Right kidney (tissue), 1 donor: ENCODE measurements at regions not wholly inside any gene's neighbourhood (a gene's known extent, or its start where the extent isn't known, plus 50 kb on each side); places are given as distances from the start of the nearest gene placed in this dataset.
"Not testable (repeated sequence)": the region's sequence is repeated elsewhere in the genome, so short reads cannot be mapped to it uniquely, and the experiment has no call there.

Source experiments
- DNase-seq: peaks from one replicate; pipeline ENCODE4 v3.0.0-alpha.2; 2016

- DNase-seq: no peak
Measured at GRCh38 chr16:79892278-79892677, 291.7 kb upstream of the MAF start.

DNA sequence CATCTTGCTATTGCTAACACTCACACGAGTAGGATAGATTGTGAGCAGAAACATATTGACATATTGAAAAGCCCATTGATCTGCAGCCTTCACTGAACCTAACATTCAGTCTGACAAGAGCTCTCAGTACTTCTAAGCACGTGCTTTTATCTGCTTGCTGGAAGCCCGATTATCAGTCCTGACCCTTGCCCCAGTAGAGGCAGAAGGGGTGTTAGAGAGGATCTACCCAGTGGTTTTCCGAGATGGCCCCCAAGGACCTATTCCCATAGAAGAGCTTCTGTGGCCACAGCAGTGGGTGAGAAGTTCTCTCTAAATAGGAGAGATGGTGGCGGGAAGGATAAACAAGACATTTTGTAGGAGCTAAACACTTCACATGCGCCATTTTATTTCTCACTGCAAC, 290.9 kb upstream of the MAF start:
- no peak for DNase-seq

- no peak for DNase-seq
Measured at GRCh38 chr16:79887541-79888540, 287.3 kb upstream of the MAF start.

DNA sequence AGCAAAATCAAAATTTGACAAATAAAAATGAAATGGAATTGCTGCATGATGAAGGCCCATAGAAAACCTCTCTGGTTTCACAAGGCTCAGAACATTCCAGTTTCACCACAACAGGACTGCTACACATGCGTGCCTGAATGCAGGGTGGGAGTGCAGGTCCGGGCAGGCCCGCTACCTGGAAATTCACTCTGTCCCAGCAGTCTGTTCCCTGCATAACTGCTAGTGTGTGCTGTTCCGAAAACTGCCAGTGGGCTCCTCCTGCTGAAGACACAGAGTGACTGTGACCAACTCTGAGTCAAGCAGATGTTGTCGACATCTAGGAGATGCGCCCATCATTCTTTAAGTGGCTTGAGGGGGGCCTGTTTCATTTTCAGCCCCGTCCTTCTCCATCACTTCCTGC, 284.8 kb upstream of the MAF start:
- no peak for DNase-seq

GRCh38 chr16:79883494-79883893, 283.0 kb upstream of the MAF start:
- DNase-seq: no peak

GRCh38 chr16:79882340-79883005, 281.9 kb upstream of the MAF start:
- DNase-seq: no peak

- DNase-seq: not testable (repeated sequence)
Measured at GRCh38 chr16:79881107-79881506, 280.6 kb upstream of the MAF start.

DNA sequence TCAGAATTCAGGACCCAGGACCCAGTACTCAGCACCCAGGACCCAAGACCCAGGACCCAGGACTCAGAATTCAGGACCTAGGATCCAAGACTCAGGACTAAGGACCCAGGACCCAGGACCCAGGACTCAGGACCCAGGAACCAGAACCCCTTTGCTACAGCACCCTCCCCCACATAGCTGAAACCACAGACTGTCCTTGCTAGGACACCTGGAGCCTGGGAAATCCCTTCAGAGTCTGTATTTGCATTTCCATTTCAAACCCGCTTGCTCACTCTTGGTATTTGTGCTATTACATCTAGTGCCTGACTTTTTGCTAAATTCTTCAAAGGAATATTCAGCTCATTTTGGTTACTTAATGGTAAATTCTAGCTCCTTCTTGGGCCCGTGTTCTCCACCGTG, 275.8 kb upstream of the MAF start:
- DNase-seq: no peak

DNA sequence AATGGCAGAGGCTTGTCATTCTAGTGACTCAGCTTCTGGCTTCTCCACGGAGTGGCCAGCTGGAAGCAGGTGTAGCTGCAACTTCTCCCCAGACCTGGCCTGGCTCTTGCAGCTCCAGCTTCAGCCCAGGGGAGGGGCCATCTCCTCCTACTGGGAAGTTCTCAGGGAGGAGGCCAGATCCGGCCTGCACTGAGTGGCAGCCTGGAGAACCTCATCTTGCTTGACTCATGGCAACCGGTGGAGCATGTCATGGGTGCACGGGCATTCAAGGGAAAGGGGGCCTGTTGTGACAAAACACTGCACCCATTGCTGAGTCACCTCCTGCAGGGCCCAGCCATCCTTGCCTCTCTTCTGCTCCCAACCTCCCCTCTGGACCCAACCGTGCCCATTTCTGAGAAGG, 273.9 kb upstream of the MAF start:
- no peak for DNase-seq

DNA sequence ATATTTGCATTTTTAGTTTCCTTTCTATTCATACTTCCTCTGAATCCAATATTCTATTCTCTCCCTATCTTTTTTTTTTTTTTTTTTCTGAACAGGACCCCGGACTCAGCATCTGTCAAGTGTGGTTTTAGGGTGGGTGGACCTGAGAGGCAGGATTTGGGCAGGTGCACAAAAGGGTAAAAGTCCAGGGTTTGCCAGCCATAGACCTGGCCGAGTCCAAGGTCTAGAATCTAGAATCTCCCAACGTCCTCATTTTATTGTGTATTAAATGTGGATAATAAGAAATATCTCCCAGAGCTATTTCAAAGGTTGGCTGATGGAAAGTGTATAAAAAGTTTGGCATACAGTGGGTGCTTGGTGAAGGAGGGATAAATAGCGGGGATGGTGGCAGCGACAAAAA, 273.3 kb upstream of the MAF start:
- DNase-seq: no peak

DNA sequence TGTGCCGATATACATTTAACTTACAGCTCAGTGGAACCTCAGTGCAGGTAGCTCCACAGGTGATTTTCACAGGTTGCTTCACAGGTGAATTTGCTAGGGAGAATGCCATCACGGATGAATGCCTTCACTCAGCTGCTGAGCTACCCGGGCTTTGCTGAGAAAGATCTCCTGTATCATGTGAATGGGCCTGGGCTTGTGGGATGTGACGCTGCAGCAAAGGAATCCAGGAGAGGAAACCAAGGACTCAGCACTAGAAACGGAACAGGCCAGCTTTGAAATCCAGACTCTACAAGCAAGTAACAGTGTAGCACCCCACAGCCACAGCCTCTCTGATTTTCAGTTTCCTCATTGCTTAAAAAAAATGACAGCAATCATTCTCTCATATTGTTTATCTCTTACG, 271.4 kb upstream of the MAF start:
- DNase-seq: no peak

DNA sequence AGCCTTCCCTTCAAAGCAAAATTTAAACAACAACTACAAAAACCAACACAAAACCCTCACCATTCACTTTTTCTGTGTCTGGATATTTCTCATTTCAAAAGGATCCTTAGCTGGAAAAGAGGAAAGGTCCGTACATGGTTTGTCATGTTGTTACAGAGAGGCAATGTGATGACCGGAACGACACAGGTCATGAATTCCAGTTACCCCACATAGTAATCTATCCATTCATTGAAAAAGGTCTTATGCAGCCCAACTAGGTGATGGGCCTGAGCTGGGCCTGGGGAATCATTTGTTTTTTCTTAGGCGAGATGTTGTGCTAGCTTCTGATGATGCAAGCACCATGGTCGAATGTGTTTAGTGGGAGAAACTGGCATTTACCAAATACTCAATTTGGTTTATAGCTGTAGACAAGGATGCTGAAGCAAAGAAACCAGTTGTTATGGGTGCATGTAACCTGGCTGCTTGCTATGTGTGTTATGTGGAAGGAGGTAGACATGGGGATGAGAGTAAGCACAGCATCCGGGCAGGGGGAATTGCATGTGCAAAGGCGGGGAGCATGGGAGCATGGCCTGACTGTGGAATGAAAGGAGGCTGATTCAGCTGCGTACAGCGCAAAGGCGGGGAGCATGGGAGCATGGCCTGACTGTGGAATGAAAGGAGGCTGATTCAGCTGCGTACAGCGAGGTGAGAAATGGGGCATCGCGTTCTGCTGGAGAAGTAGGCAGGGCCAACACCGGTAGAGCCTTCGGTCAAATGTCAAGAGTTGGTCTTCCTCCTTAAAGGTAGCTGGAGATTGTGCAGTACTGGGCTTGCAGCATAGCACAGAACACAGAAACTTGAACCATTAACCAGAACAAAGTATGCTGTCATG, 269.7 kb upstream of the MAF start:
- DNase-seq: no peak

GRCh38 chr16:79869304-79870015, 268.9 kb upstream of the MAF start:
- DNase-seq: no peak

GRCh38 chr16:79868841-79869240, 268.3 kb upstream of the MAF start:
- DNase-seq: no peak

- no peak for DNase-seq
Measured at GRCh38 chr16:79867425-79867997, 267.0 kb upstream of the MAF start.

- no peak for DNase-seq
Measured at GRCh38 chr16:79865918-79866317, 265.4 kb upstream of the MAF start.

- DNase-seq: no peak
Measured at GRCh38 chr16:79864781-79865391, 264.3 kb upstream of the MAF start.

DNA sequence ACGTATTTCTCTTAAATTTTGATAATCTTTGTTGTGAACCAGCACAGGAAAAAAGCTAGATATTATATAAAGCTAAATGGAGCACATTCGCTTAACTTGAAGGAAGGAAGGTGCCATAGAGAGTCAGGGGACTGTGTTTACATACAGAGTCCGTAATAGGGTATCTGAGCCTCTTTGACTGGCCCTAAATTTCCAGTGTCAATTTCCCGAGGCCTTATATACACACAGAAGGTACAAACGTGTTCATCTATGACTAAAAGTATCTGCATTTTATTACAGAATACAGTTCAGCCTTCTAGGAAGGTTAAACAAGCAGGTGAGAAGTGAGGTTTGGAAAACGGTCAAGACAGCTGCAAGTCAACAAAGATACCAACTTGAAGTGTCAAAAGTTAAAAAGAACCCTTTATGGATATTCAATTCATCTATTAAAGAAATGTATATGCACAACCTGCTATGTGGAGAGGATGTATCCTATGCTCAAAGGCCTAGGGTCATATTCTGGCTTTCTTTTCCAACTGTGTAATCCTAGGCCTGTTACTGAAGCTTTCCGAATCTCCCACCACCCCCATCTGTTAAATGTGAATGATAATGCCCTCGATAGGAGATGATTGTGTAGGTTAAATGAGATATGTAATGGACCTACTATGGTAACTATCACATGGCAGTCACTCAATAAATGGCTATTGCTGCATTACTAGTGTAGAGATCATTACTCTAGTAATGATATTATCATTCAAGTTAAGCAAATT, 263.7 kb upstream of the MAF start:
- no peak for DNase-seq

DNA sequence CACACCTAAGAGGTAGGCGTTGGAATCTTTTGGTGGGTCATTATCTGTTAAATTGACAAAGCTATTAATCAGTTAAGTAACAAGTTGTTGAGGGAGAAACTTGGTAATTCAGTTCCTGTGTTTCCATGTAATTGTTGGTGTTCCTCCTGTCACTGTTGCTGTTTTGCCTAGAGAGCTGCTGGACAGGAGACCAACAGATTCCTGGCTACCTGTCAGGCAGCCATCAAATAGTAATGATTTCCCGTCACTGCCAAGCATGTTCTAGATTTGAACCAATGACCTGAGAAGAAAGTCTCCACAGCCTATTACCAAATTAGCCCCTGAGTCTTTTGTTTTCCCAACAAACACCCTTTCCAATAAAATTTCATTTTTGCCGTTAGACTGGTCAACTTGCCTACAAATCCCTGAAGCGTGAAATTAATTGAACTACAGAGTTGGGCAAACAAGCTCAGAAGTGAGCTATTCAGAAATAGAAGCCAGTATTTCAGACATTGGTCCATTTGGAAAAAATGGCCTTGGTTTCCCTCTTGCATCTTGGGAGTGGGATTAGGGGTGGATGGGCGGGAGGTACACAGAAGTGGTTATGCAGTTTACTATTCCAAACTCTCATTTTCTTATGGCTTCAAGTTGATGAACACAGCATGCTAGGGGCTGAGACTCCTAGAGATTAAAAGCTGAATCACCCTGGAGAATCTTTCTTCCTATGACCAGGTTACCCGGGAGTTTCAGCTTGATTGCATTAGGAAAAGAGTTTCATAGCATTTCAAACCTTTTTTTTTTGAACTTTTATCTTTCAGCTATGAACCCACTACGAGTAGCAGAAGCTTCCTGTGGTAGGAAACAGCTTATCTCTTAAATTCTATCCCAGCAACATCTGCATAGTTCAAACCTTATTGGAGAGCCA, 262.8 kb upstream of the MAF start:
- no peak for DNase-seq
